Brain microvascular endothelial cell (primary cell): ENCODE measurements at regions not wholly inside any gene's neighbourhood (a gene's known extent, or its start where the extent isn't known, plus 50 kb on each side); places are given as distances from the start of the nearest gene placed in this dataset.

Experiments
- DNase-seq: peaks from one replicate; pipeline ENCODE4 v3.0.0-alpha.2; 2020
- H3K27ac ChIP-seq: fragments of 250-450 bp; sonication (Bioruptor Pico); 2 replicates; pipeline ENCODE4 v1.5.1; 2020; ENCODE audit warnings: mild to moderate bottlenecking, moderate library complexity
- H3K27me3 ChIP-seq: fragments of 250-450 bp; sonication (Bioruptor Pico); replicated peaks from 2 replicates; pipeline ENCODE4 v1.5.1; 2020; ENCODE audit warnings: mild to moderate bottlenecking
- H3K36me3 ChIP-seq: fragments of 250-450 bp; sonication (Bioruptor Pico); replicated peaks from 2 replicates; pipeline ENCODE4 v1.5.1; 2020; ENCODE audit warnings: mild to moderate bottlenecking
- H3K4me3 ChIP-seq: 2 replicates; pipeline ENCODE4 v1.5.1; 2011; ENCODE audit warnings: low read depth, mild to moderate bottlenecking, control low read depth, low read length, moderate library complexity
- CTCF ChIP-seq: IDR thresholded peaks from 2 replicates; pipeline ENCODE4 v1.5.1; 2011; ENCODE audit warnings: low read depth, mild to moderate bottlenecking, moderate library complexity, low read length, control low read depth, inconsistent platforms; ENCODE audit errors: missing control alignments
- in situ Hi-C: cut with HindIII; loops from 2 replicates; pipeline ENCODE4 v1.10.0; 2017; ENCODE audit warnings: low sequenced_read_pairs, low pct_ligation_motif_present

GRCh38 chr21:14620152-14620551, 74.0 kb upstream of the SAMSN1 start:
- Histone ChIP-seq H3K27ac (no peak overlapping the region), H3K27me3 (no peaks in the 10 kb centered on the region), H3K36me3 (no peaks in the 10 kb centered on the region), H3K4me3 (no peak overlapping the region)
- TF ChIP-seq CTCF: no peak
- in situ Hi-C loops: no loop called here
- DNase-seq: no peak

- Histone ChIP-seq H3K27me3 (no peaks in the 10 kb centered on the region), H3K27ac (no peak overlapping the region), H3K4me3 (no peak overlapping the region), H3K36me3 (no peaks in the 10 kb centered on the region)
- in situ Hi-C loops: no loop called here
- no peak for DNase-seq
- TF ChIP-seq CTCF: no peak
Measured at GRCh38 chr21:14617871-14618270, 71.8 kb upstream of the SAMSN1 start.

- DNase-seq: no peak
- H3K27me3 ChIP-seq: no peaks in the 10 kb centered on the region
- no peak overlapping the region for H3K4me3 ChIP-seq
- in situ Hi-C loops: no loop called here
- H3K36me3 ChIP-seq: no peaks in the 10 kb centered on the region
- no peak for TF ChIP-seq CTCF
- no peak overlapping the region for H3K27ac ChIP-seq
Measured at GRCh38 chr21:14617040-14617393, 70.9 kb upstream of the SAMSN1 start.

GRCh38 chr21:14616380-14617039, 70.4 kb upstream of the SAMSN1 start:
- no peak overlapping the region for H3K4me3 ChIP-seq
- no peak for TF ChIP-seq CTCF
- no peaks in the 10 kb centered on the region for H3K27me3 ChIP-seq
- H3K36me3 ChIP-seq: no peaks in the 10 kb centered on the region
- in situ Hi-C loops: no loop called here
- DNase-seq: no peak
- H3K27ac ChIP-seq: no peak overlapping the region

GRCh38 chr21:14615359-14615974, 69.4 kb upstream of the SAMSN1 start:
- Histone ChIP-seq H3K27me3 (no peaks in the 10 kb centered on the region), H3K27ac (no peak overlapping the region), H3K36me3 (no peaks in the 10 kb centered on the region), H3K4me3 (no peak overlapping the region)
- TF ChIP-seq CTCF: no peak
- no peak for DNase-seq
- in situ Hi-C loops: no loop called here

- in situ Hi-C loops: no loop called here
- Histone ChIP-seq H3K27ac (no peak overlapping the region), H3K36me3 (no peaks in the 10 kb centered on the region), H3K27me3 (no peaks in the 10 kb centered on the region), H3K4me3 (no peak overlapping the region)
- no peak for TF ChIP-seq CTCF
- DNase-seq: no peak
Measured at GRCh38 chr21:14614287-14614686, 68.2 kb upstream of the SAMSN1 start.
